ENCODE measurements at regions not wholly inside any gene's neighbourhood (a gene's known extent, or its start where the extent isn't known, plus 50 kb on each side); places are given as distances from the start of the nearest gene placed in this dataset.

DNA sequence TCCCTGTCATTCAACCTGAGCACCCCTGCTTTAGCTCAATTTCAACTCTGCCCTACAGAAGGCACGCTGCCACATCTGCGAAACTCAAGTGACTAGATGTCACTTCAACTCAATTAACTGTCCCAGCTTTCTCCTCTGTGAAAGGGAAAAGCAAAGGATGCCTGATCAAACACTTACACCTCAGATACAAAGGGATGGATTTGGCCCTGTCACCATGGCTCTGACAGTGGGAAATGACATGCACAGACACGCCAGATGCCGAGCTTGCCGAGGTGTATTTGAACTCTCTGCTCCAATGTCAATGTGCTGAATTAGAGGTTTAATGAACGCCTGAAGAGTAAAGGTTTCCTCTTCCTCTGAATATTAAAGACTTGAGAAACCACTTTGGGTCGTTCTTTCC, 481.1 kb downstream of the CBLN2 start:
- no peaks in the 10 kb centered on the region for H3K4me1 Mint-ChIP-seq (ENCODE audit: unreplicated experiment)
- DNase-seq (ENCODE audit: extremely low spot score, unreplicated experiment), result no peak
- TF ChIP-seq, protein P1, sequence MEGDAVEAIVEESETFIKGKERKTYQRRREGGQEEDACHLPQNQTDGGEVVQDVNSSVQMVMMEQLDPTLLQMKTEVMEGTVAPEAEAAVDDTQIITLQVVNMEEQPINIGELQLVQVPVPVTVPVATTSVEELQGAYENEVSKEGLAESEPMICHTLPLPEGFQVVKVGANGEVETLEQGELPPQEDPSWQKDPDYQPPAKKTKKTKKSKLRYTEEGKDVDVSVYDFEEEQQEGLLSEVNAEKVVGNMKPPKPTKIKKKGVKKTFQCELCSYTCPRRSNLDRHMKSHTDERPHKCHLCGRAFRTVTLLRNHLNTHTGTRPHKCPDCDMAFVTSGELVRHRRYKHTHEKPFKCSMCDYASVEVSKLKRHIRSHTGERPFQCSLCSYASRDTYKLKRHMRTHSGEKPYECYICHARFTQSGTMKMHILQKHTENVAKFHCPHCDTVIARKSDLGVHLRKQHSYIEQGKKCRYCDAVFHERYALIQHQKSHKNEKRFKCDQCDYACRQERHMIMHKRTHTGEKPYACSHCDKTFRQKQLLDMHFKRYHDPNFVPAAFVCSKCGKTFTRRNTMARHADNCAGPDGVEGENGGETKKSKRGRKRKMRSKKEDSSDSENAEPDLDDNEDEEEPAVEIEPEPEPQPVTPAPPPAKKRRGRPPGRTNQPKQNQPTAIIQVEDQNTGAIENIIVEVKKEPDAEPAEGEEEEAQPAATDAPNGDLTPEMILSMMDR (conservative IDR thresholded peaks at IDR 0.05), result no peak
- H3K27me3 Mint-ChIP-seq, result no peaks in the 10 kb centered on the region
- no peaks in the 10 kb centered on the region for H3K36me3 Mint-ChIP-seq
- no peak overlapping the region for H3K4me3 Mint-ChIP-seq
- no peak overlapping the region for H3K27ac Mint-ChIP-seq
- no peaks in the 10 kb centered on the region for H3K9me3 Mint-ChIP-seq

DNA sequence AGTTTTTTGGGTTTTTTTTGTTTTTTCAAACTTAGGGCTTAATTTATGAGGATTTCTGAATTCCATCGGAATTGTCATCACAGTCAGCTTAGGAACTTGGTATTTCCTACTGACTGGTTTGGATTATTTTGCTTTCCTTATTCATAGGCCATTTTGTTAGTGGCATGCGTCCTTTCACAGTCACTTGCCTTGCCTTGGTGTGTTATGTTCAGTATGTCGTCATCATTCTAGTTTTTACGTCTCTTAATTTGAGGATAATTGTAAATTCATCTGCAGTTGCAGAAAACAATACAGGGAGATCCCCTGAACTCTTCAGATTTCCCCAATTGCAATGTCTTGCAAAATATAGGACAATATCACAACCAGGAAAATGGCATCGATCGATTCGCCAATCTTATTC, 485.3 kb downstream of the CBLN2 start:
- H3K9me3 Mint-ChIP-seq, result no peaks in the 10 kb centered on the region

DNA sequence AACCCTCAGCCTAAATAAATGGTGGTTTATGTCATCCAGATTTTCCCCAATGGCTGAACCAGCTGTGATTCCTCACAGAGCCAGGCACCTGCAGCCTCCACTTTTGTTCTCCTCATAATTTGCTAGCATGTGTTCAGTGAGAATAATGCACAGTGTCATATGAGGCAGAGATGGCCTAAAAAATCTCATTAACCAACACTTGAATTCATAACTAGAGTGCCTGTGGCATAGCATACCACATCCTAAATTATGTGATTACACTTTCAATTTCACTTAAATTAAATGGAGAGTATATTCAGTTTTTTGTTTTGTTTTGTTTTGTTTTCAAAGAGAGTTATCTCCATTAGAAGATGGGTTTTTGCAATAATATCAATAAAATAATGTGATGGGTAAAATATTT, 488.0 kb downstream of the CBLN2 start:
- H3K9me3 Mint-ChIP-seq, result no peaks in the 10 kb centered on the region
- H3K4me3 Mint-ChIP-seq, result no peak overlapping the region

More for the DNA sequence above, 485.3 kb downstream of the CBLN2 start:
- H3K4me3 Mint-ChIP-seq, result no peak overlapping the region
- H3K36me3 Mint-ChIP-seq, result no peaks in the 10 kb centered on the region
- H3K4me1 Mint-ChIP-seq (ENCODE audit: unreplicated experiment), result no peaks in the 10 kb centered on the region
- H3K27ac Mint-ChIP-seq, result no peak overlapping the region
- TF ChIP-seq, protein P1 (conservative IDR thresholded peaks at IDR 0.05), result no peak
- no peaks in the 10 kb centered on the region for H3K27me3 Mint-ChIP-seq
- DNase-seq (ENCODE audit: extremely low spot score, unreplicated experiment), result no peak

DNA sequence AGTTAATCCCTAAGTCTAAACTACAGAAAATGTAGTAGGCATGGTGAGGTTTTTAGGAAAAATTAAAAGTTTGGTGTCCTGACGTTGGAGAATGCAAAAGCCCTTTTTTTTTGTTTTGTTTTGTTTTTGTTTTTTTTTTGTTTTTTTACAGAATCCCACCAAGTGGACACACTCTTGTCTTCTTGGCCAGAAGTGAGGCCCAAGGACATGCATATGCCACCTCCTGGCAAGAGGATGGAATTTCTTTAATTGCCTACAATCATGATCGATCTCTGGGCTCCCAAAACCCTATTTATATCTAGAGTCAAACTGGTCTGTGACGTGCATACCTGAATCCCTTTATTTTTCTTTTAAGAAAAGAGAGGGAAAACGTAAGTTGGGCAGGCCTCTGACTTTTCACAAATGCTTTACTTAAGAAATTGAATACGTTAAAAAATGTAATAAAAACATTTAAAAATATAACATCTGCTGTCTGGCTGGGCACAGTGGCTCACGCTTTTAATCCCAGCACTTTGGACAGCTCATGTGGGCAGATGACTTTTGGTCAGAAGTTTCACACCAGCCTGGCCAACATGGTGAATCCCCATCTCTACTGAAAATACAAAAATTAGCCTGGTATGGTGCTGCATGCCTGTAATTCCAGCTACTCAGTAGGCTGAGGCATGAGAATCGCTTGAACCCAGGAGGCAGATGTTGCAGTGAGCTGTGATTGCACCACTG, 502.7 kb downstream of the CBLN2 start:
- no peak overlapping the region for H3K27ac Mint-ChIP-seq

More for the DNA sequence above, 488.0 kb downstream of the CBLN2 start:
- Mint-ChIP-seq H3K27ac (no peak overlapping the region), H3K27me3 (no peaks in the 10 kb centered on the region), H3K4me1 (ENCODE audit: unreplicated experiment) (no peaks in the 10 kb centered on the region), H3K36me3 (no peaks in the 10 kb centered on the region)
- TF ChIP-seq, protein P1 (conservative IDR thresholded peaks at IDR 0.05), result no peak
- DNase-seq (ENCODE audit: extremely low spot score, unreplicated experiment), result no peak

DNA sequence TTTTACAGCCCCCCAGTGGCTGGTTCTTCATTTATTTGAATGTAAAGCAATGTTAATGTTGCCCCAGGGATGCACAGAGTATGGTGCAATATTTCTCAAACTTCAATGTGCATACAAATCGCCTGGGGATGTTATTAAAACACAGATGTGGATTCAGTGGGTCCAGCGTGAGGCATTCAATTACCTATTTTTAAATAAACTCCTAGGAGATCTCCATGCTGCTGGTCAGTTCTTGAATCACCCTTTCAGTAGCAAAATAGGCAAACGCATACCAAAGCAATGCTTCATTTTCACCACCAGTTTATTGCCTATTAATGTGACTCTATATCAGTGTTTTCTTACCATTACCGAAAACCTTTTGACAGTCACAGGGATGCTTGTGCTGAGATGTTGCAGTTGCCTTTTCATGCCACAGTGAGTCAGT, 530.7 kb downstream of the CBLN2 start:
- Mint-ChIP-seq H3K27me3 (no peaks in the 10 kb centered on the region), H3K9me3 (no peaks in the 10 kb centered on the region), H3K27ac (no peak overlapping the region), H3K4me1 (ENCODE audit: unreplicated experiment) (no peaks in the 10 kb centered on the region), H3K4me3 (no peak overlapping the region), H3K36me3 (no peaks in the 10 kb centered on the region)
- no peak for DNase-seq (ENCODE audit: extremely low spot score, unreplicated experiment)
- TF ChIP-seq, protein P1 (conservative IDR thresholded peaks at IDR 0.05), result no peak

More for the DNA sequence above, 502.7 kb downstream of the CBLN2 start:
- no peaks in the 10 kb centered on the region for H3K27me3 Mint-ChIP-seq
- DNase-seq (ENCODE audit: extremely low spot score, unreplicated experiment), result no peak
- no peaks in the 10 kb centered on the region for H3K4me1 Mint-ChIP-seq (ENCODE audit: unreplicated experiment)
- H3K4me3 Mint-ChIP-seq, result no peak overlapping the region
- no peaks in the 10 kb centered on the region for H3K36me3 Mint-ChIP-seq
- H3K9me3 Mint-ChIP-seq, result no peaks in the 10 kb centered on the region
- TF ChIP-seq, protein P1 (conservative IDR thresholded peaks at IDR 0.05), result peak; percentile 47

All from type B pancreatic cell (in vitro differentiated cells).